ENCODE measurements at regions not wholly inside any gene's neighbourhood (a gene's known extent, or its start where the extent isn't known, plus 50 kb on each side); places are given as distances from the start of the nearest gene placed in this dataset.
"Not testable (repeated sequence)": the region's sequence is repeated elsewhere in the genome, so short reads cannot be mapped to it uniquely, and the experiment has no call there.

DNA sequence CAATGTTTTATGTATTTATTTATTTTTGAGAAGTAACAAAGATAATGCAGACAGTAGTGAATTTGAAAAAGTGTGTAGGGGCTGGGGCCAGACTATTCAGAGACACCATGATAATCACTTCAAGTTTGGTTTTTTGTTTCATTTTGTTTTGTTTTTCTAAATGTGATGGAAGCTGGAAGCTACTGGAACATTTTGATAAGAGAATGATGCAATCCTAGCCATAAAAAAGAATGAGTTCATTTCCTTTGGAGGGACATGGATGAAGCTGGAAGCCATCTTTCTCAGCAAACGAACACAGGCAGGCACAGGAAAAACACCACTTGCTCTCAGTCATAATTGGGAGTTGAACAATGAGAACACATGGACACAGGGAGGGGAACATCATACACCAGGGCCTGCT lies 706.6 kb upstream of the EPHA5 start:
- DNase-seq (ENCODE audit: low read depth) = no peak

GRCh38 chr4:66376396-66376795 lies 706.1 kb upstream of the EPHA5 start:
- DNase-seq (ENCODE audit: low read depth) = no peak

GRCh38 chr4:66373268-66373667 lies 703.0 kb upstream of the EPHA5 start:
- no peak for DNase-seq (ENCODE audit: low read depth)

GRCh38 chr4:66372706-66373105 lies 702.4 kb upstream of the EPHA5 start:
- no peak for DNase-seq (ENCODE audit: low read depth)

- DNase-seq (ENCODE audit: low read depth) = no peak
Measured at GRCh38 chr4:66367043-66367660, 696.9 kb upstream of the EPHA5 start.

DNA sequence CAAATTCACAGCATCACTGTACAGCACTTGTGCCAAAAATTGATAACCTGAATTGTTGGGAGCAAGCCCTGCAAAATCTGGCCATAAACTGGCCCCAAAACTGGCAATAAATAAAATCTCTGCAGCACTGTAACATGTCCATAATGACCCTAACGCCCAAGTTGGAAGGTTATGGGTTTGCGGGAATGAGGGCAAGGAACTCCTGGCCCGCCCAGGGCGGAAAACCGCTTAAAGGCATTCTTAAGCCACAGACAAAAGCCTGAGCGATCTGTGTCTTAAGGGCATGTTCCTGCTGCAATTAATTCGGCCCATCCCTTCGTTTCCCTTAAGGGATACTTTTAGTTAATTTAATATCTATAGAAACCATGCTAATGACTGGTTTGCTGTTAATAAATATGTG lies 690.1 kb upstream of the EPHA5 start:
- DNase-seq (ENCODE audit: low read depth) = not testable (repeated sequence)

- DNase-seq (ENCODE audit: low read depth) = no peak
Measured at GRCh38 chr4:66357316-66357715, 687.0 kb upstream of the EPHA5 start.

DNA sequence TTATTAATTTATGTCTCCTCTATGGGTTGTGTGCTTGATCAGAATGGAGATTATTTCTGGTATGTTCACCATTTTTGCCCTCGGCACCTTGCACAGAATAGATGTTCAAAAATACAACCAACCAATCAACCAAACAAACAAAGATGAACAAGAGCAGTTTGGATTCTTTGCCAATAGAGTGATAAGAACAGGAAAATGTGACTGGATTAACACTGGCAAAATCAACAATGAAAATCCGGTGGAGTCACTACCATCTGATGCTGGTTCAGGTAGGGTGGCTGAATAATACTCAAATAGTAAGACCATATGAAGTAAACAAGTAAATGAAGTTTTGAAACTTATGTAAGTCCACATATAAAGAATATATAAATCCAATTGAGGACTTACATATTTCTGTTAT lies 685.0 kb upstream of the EPHA5 start:
- no peak for DNase-seq (ENCODE audit: low read depth)

- DNase-seq (ENCODE audit: low read depth) = no peak
Measured at GRCh38 chr4:66351761-66352160, 681.5 kb upstream of the EPHA5 start.

DNA sequence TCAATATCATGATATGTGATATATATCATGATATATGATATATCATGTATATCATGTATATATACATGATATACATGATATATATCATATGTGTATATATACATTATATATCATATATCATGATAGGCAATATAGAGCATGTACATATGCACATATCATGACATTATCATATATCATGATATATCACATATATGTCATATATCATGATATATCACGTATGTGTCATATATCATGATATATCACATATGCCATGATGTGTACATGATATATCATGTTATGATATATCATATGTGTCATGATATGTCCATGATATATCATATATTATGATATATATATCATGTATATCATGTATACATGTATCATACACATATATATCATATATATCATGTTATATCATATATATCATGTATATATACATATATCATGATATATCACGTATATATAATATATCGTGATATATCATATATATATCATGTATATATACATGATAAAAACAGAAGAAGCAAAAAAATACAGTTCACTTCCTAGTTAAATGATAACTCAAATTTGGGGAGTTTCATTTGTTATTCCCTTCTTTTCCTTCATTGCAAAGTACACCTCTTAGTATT lies 670.1 kb upstream of the EPHA5 start:
- no peak for DNase-seq (ENCODE audit: low read depth)

- DNase-seq (ENCODE audit: low read depth) = no peak
Measured at GRCh38 chr4:66339007-66339406, 668.7 kb upstream of the EPHA5 start.

GRCh38 chr4:66331761-66332160 lies 661.5 kb upstream of the EPHA5 start:
- DNase-seq (ENCODE audit: low read depth) = no peak

DNA sequence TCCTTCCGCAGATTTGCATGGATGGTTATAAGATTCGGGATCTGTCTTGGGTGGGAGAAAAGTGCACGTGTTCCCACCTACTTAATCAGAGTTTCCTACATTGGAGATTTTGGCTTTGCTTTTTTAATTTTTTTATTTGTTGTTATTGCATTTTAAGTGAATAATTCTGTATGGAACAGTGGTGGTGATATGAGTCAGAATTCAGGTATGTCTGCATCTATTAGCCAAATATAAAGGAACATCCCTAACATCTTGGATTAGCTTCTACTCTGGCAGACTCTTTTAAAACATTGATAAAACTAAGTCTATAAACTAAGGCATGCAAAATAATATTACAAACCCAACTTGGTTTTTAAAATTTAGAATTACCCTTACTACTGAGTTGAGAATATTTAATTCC lies 659.8 kb upstream of the EPHA5 start:
- no peak for DNase-seq (ENCODE audit: low read depth)

DNA sequence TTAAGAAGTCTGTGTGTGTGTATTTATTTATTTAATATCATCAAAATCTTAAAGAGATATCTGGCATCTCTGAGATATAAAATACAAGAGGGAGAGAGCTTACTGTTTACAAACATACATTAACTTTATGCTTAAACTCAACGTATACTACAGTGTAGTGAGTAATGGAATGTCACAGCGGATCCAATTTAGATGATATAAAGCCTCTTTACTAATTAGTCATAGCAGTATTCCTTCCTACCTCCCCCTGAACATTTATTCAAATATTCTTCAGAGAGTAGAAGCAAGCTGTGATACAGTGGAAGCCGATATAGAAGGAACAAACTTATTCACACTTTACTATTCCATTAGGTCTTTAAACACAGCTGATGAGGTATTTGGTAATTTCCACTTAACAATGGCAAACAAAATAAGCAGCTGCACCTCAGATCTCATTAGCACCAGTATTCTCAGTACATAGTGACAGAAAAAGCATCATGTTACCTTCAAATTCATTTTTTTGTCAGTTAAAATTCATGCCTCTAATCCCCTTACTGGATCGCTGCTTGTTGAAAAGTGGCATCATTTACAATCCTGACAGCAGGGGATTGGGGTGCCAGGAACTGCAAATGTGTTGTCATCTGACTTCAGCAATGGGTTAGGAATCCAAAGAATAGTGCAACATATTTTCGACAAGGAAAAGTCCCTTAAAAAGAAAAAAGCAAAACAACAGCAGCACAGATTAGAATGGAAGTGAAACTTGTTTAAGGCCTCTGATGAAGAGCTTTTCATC lies 658.7 kb upstream of the EPHA5 start:
- DNase-seq (ENCODE audit: low read depth) = no peak

- no peak for DNase-seq (ENCODE audit: low read depth)
Measured at GRCh38 chr4:66307641-66308438, 637.6 kb upstream of the EPHA5 start.

- no peak for DNase-seq (ENCODE audit: low read depth)
Measured at GRCh38 chr4:66300336-66300934, 630.1 kb upstream of the EPHA5 start.

DNA sequence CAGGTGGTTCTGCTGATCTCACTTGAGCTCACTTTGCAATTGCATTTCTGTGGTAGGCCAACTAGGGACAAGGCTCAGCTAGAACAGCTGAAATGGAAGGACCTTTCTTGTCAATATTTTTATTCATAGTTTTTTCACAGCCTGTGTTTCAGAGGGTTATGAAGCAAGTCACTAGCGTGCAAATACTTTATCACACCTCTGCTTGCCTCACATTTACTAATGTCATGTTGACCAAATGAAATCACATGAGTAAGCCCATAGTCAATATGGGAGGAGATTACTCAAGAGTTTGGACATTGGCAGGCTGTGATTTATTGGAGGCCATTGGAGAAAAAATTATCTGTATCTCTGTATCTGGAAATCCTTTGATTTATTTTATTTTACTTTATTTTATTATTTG lies 628.3 kb upstream of the EPHA5 start:
- DNase-seq (ENCODE audit: low read depth) = no peak

DNA sequence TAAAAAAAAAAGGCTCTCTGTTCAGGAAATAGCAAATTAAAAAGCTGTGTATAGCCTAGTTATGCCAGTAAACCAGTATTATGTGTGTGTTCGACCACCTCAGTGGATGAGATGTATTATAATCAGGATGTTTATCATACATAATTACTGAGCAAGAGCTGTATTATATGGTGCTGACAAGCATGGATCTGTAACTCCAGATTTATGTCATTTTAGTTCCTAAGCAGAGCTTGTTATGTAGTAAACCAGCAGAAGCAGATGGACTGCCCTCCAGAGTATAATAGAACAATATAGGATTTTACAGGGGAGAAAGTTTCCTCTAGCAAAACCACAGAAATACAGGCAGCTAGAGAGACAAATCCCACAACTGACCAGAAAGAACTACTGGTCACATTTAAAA lies 627.4 kb upstream of the EPHA5 start:
- no peak for DNase-seq (ENCODE audit: low read depth)

DNA sequence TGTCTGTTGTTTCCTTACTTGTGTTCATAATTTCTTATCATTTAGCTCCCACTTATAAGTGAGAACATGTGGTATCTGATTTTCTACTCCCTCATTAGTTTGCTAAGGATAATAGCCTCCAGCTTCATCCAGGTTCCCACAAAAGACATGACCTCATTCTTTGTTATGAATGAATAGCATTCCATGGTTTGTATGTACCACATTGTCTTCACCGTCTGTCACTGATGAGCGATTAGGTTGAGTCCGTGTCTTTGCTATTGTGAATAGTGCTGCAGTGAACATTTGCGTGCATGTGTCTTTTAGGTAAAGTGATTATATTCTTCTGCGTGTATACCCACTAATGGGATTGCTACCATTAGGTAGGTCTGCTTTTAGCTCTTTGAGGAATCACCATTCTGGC lies 624.3 kb upstream of the EPHA5 start:
- no peak for DNase-seq (ENCODE audit: low read depth)

DNA sequence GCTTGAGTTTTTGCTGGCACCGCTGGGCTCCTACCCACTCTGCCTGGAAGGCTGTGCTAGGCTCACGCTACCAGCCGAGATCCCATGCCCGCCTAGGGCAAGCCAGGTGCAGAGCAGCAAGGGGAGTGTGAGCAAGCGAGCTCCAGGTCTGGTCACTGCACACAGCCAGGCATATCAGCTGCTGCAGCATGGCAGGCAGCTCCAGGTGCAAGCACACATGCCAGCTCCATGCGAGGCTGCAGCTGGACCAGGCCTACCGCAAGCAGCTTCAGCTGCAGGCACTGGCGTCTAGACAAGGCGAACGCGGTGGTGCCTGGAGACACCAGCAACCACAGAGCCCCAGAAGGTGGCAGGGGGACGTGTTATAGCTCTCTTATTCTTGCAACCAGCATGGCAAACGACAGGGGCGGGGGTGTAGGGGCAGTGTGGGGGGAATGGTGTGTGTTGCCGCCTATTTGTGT lies 614.7 kb upstream of the EPHA5 start:
- DNase-seq (ENCODE audit: low read depth) = no peak

GRCh38 chr4:66279084-66279483 lies 608.8 kb upstream of the EPHA5 start:
- DNase-seq (ENCODE audit: low read depth) = no peak

DNA sequence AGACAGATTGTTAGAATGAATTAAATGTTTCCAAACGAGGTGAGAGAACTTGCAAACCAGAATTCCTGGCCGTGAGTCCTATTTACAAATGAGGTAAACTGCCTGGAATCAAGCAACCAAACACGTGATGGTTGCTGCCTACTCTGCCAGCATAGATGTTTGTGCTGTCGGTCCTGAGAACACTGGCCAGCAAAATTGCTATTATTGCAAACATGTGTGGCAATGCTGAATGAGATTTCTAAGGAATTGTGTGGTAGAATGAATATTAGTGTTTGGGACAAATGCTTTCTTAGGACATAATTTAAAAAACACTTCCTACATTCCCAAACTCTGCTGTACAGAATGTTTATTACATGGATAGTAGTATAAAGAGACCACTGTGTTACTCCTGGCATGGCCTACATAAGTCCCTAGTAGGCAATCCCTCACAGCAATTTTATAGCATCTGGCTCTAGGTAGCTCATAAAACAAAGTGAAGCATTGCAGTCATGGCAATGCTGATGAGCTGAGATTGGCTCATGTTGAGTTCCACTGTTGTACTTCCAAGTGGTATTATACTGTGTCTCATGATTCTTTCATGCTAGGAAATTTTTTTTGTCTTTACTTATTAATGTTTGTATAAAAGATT lies 605.2 kb upstream of the EPHA5 start:
- no peak for DNase-seq (ENCODE audit: low read depth)

Data from stimulated activated CD8-positive, alpha-beta memory T cell treated with anti-CD3 and anti-CD28 coated beads, Interleukin-7, amount 100 ng/mL, for 24 hours (primary cell).